Choroid plexus epithelial cell (primary cell): ENCODE measurements at regions not wholly inside any gene's neighbourhood (a gene's known extent, or its start where the extent isn't known, plus 50 kb on each side); places are given as distances from the start of the nearest gene placed in this dataset.
A peak's percentile ranks its signal among the peaks of the same experiment; 100 is the strongest.

Experiments
- DNase-seq: peaks from one replicate; pipeline ENCODE4 v3.0.0-alpha.2; 2010; ENCODE audit warnings: low read depth
- H3K4me3 ChIP-seq: 2 replicates; pipeline ENCODE4 v1.5.1; 2011; ENCODE audit warnings: low read depth, mild to moderate bottlenecking, control low read depth, low read length, moderate library complexity
- CTCF ChIP-seq: conservative IDR thresholded peaks from 2 replicates; pipeline ENCODE4 v1.5.1; 2011; ENCODE audit warnings: low read depth, mild to moderate bottlenecking, control low read depth, inconsistent platforms, low read length, moderate library complexity

GRCh38 chr6:113607821-113608545 lies 249.2 kb upstream of the MARCKS start:
- no peak overlapping the region for H3K4me3 ChIP-seq
- no peak for TF ChIP-seq CTCF
- no peak for DNase-seq

- H3K4me3 ChIP-seq = no peak overlapping the region
- DNase-seq = no peak
- no peak for TF ChIP-seq CTCF
Measured at GRCh38 chr6:113610377-113610988, 246.7 kb upstream of the MARCKS start.

GRCh38 chr6:113616701-113617274 lies 240.4 kb upstream of the MARCKS start:
- no peak for DNase-seq
- TF ChIP-seq CTCF = no peak

GRCh38 chr6:113619077-113619476 lies 238.1 kb upstream of the MARCKS start:
- no peak overlapping the region for H3K4me3 ChIP-seq
- DNase-seq = peak; percentile 40
- TF ChIP-seq CTCF = no peak

More at GRCh38 chr6:113616701-113617274, 240.4 kb upstream of the MARCKS start:
- H3K4me3 ChIP-seq = no peak overlapping the region

GRCh38 chr6:113620386-113620785 lies 236.8 kb upstream of the MARCKS start:
- H3K4me3 ChIP-seq = no peak overlapping the region
- no peak for DNase-seq
- no peak for TF ChIP-seq CTCF

- no peak for DNase-seq
- no peak for TF ChIP-seq CTCF
- H3K4me3 ChIP-seq = no peak overlapping the region
Measured at GRCh38 chr6:113622254-113622653, 234.9 kb upstream of the MARCKS start.
